ENCODE measurements at regions not wholly inside any gene's neighbourhood (a gene's known extent, or its start where the extent isn't known, plus 50 kb on each side); places are given as distances from the start of the nearest gene placed in this dataset.
"Not testable (repeated sequence)": the region's sequence is repeated elsewhere in the genome, so short reads cannot be mapped to it uniquely, and the experiment has no call there.

DNA sequence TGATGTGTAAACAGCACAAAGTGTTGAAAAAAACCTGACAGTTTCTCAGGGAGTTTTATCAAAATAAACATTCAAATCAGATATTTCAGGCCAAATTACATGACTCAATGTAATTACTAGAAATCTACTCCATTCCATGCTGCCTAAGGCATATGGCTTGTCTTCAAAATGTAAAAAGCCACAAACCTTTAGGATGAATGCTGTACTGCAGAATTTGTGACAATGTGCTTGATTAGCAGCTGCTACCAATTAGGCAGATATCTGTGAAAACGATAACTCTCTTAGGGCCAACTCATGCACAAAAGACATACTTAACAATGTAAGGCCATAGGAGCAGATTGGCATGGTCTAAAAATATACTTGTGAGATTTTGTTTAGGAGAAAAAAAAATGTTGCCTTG lies 267.0 kb downstream of the DACT1 start:
- DNase-seq = no peak

DNA sequence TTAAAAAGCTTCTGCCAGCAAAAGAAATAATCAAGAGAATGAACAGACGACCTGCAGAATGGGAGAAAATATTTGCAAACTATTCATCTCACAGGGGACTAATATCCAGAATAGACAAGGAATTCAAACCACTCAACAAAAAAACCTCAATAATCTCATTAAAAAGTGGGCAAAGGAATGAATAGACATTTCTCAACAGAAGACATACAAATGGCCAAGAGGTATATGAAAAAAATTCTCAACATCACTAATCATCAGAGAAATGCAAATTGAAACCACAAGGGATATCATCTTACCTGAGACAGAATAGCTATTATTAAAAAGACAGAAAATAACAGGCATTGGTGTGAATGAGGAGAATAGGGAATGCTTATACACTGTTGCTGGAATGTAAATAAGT lies 270.0 kb downstream of the DACT1 start:
- DNase-seq = no peak

DNA sequence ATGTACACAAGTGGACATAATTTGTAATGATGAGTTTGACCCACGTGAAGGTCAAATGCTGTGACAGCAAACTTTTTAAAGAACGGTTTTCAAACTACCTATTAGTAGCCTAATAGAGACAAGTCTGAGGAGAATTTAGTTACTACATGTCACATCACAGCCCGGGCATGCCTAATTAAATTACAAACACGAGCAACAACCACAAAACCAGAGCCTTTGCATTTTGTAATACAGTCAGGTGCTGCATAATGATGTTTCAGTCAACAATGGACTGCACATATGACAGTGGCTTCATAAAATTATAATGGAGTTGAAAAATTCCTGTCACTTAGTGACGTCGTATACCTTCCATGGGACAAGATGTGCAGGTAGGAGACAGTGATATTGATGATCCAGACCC lies 274.5 kb downstream of the DACT1 start:
- no peak for DNase-seq

DNA sequence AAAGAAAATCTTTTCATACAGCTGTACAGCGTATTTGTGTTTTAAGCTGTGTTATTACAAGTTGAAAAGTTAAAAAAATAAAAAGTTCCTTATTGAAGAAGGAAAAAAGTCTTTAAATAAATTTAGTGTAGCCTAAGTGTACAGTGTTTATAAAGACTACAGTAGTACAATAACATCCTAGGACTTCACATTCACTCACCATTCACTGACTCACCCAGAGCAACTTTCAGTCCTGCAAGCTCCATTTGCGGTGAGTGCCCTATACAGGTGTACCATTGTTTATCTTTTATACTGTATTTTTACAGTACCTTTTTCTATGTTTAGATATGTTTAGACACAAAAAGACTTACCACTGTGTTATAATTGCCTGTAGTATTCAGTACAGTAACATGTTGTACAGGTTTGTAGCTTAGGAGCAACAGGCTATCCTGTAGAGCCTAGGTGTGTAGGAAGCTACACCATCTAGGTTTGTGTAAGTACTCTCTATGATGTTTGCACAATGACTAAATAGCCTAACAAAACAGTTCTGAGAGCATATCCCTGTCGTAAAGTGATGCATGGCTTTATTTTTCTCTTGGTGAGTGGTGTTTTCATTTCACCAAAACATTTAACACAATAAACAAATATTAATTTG lies 275.2 kb downstream of the DACT1 start:
- DNase-seq = no peak

DNA sequence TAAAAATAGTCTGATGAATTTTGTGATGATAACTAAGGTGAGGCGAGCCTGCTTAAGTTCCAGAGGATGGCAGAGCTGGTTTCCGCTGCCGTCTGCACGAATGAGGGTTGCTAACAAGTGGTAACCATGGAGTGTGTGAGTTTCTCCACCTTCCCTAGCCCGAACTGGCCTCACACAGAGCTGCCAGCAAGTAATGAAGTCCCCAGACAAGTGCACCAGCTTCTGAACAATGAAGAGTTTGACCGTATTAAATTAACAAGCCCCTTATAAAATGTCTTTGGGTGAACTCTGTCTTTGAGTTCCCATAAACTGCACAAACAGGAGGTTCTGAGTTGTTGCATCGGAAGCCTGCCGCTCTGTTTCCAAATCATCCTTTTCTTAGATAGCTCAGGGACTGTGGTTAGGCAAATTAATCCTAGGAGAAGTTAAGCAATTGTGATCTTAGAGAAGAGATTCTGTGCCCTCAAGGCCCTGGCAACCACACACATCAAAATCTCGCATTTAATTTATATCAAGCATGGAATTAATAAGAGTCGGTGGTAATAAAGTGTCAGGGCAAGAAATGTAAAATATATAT lies 274.1 kb upstream of the DAAM1 start:
- no peak for DNase-seq

DNA sequence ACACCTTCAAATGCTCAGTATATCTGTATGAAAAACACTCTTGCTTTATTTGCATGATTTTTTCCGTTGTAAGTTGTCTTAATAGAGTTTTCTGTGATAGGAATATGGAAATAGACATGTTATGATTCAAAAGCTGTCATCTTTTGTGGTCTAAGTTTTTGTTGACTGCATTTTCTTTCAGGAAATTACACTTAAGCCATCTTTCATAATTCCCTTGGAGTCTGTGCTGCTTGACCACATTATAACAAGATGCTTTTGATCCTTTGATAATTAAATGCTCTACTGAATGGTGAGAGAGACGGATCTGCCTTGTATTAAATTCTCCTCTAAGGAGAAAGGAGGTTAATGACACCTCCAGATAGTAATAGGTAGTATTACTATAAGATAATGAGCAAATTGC lies 272.8 kb upstream of the DAAM1 start:
- DNase-seq = no peak

DNA sequence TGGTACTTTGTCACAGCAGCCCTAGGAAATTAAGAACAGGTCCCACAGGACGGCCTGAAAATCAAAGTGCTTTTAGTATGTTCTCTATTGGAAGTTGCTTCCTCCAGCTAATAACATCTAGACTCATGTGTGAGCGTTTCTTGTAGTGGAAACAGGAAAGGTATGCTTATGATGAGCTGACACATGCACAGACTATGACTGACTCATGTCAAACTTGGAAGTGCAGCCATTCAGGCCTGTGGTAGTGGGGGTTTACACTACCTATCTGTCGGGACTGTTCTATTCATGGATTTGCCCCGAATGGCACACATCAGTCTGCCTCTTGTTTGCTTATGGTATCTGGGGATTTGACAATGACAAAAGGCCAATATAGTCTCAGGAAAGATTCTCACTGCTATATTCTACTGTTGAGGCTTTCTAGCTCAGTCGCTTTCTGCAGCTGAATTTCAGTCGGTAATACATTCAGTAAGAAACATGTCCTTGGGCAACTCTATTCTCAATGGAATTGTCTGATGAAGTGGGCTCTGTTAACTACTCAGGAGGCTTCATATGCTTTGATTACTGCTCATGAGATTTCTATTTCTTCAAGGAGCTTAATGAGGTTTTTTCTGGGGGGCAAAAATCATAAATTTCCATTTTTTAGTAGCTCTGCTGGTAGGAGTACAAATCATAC lies 270.3 kb upstream of the DAAM1 start:
- no peak for DNase-seq

DNA sequence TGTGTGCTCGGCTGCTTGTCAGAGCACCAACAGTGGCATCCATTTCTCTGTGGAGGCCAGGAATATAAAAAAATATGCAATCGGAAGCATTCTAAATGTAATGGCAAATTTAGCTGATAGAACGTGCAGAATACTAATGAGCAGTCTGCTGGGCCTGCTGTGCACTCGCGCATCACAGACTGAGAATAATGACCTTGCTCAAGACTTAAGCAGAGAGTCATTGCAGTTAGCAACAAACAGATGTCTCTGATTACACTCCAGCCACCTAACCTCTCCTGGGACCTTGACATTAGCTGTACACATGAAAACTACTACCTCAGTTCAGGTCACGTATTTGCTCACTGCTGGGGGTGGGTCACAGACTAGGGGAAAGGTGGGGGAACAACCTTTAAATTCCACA lies 269.2 kb upstream of the DAAM1 start:
- DNase-seq = no peak

DNA sequence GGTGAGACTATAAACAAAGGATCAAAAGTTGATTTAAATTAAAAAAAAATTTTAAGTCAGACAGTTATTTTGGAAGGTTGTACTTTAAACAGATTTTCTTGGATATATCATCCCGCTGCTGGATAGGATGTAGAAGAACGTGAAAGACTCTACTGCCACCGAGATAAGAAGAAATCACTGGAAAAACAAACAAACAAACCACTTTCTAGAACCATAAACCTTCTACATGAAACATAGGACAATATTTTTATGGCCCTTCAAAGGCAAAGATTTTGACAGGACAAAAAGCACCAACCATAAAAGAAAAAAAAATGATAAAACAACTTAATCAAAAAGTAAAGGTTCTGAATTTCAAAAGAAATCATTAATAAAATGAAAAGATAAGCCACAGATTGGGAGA lies 268.2 kb upstream of the DAAM1 start:
- no peak for DNase-seq

DNA sequence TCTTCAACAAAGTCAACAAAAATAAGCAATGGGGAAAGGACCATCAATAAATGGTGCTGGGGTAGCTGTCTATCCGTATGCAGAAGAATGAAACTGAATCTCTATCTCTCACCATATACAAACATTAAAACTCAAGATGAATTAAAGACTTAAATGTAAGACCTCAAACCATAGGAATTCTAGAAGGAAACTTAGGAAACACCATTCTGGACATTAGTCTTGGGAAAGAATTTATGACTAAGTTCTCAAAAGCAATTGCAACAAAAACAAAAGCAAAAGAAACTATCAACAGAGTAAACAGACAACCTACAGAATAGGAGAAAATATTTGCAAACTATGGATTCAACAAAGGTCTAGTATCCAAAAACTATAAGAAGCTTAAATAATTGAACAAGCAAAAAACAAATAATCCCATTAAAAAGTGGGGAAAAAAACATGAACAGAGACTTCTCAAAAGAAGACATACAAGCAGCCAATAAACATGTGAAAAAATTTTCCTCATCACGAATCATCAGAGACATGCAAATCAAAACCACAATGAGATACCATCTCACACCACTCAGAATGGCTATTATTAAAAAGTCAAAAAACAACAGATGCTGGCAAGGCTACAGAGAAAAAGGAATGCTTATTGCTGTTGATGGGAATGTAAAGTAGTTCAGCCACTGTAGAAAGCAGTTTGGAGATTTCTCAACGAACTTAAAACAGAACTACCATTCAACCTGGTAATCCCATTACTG lies 266.1 kb upstream of the DAAM1 start:
- DNase-seq = not testable (repeated sequence)

DNA sequence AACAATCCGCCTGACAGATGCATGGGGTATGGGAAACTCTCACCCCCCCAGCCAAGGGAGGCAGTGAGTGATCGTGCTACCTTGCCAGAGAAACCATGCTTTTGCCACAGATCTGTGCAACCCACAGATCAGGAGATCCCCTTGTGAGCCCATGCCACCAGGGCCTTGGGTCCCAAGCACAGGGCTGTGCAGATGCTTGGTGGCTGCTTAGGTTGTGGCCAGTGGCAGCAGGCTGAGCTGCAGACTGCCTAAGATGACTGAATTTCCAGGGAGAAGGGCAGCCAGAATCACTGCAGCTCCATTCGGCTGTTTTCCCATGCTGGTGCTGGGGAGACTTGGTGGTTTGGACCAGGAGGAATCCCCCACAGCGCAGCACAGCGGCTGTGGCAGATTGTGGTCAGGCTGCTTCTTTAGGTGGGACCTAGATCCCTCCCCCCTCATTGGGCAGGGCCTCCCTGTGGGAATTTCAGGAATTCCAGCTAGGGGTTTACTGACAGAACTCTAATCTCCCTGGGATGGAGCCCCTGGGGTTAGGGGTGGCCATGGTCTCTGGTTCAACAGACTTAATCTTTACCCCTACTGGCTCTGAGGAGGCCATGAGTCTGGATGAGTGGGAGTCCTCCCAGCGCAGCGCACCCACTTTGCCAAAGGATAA lies 264.6 kb upstream of the DAAM1 start:
- no peak for DNase-seq

DNA sequence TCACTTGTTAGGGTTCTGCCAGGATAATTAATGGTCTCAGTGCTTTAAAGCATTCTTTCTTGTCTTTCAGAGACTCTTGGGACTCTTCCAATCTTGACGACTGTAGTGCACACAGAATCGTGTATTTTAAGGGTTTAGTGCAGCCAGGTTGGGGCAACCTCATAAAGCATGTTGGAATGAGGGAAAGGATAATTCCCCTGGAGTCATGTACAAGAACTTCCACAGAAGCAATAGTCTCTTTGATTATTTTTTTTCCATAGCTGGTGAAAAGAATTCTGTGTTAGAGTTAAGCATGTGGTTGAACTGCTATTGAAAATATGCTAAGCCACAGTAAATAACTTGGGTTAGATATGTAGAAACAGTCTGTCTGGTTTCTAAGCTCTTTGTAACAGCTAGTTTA lies 246.8 kb upstream of the DAAM1 start:
- no peak for DNase-seq

DNA sequence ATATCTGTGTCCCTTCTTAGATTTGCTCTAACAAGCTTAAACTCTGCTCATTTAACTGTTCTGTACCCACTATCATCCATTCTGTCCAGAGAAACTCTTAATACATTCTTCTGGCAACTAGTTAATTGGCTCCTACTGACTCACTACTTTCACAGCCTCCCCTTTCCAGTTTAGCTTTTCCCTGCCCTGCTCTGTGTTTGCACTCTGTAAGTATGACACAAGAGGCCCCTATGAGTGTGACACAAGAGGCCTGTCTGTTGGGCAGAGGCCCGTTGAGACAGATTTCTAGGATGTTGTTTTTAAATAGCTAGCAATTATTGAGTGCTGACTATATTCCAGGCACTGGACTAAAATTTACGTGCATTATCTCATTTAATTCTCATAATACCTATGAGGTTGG lies 246.0 kb upstream of the DAAM1 start:
- no peak for DNase-seq

DNA sequence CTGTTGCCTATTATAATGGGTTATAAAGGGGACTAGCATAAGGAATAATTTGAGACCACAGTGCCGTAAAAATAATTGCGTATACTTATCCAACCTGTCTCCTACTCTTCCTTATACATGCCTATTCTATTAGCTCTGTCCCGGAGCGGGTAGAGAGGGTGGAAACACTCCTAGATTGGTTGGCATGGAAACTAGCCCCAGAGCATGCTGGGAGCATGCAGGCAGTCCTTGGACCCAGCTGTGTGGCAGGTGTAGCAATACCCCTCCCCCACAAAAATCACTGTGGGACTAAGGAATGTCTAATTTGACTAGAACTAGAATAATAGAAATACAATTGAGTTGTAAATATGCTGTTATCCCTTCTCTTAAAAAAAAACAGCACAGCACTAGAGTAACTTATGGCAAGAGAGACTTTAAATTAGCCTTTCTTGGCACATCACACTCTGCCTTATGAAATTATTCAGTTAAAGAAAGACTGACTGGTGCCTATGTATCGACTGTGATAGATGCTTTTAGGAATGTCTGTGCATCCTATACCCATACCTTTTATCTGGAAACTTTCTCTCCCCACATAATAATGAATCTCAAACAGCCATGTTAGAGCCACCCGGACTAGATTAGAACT lies 244.0 kb upstream of the DAAM1 start:
- peak; percentile 31 to 55 for DNase-seq

DNA sequence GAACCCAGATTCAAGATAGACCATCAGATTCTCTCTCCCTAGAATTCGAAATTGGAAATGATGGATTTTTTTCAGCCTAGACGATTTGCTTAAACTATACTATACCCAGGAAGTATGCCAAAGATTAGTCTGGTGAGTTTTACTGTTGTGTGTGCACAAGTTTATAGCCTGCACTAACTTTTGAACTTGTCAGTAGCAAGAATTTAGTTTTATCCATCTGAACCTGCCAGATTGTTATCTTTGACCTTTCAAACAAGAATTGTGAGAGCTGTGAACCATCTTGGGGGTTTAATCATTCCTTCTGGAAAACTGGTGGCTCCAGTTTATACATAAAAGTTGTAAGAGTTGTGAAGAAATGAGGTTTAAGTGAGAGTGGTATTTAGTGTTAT lies 243.5 kb upstream of the DAAM1 start:
- DNase-seq = no peak

DNA sequence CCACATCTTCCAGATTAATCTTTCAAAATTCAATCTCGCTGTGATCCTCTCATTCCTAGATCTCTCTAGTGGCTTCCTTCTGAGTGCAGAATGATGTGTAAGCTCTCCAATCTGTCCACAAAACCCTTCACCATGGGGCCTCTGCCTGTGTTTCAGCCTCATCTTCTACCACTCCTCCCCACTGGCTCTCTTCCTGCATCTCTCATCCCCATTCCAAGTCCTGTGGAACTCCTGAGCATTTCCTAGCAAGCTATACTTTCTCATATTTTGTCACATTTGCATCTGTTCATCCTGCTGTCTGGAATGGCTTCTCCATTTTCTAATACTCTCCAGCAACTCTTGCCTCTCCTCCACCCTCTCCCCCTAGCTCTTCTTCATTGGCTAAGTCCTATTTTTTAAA lies 242.0 kb upstream of the DAAM1 start:
- DNase-seq = no peak

DNA sequence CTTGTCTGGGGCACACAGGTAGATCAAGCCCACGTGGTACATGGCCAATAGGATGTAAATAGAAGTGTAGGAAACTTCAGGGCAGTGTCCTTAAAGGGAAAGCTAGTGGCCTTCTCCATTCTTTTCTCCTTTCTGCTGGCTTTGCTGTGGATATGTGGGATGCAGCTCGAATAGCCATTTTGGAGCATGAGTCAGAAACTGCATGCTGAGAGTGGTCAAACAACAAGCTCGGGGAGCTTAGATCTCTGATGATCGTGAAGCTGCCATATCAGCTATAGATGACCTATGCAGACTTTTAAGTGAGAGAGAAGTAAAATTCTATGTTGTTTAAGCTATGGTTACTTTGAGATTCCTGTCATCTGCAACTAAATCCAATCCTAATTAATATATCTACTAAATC lies 241.3 kb upstream of the DAAM1 start:
- DNase-seq = no peak

DNA sequence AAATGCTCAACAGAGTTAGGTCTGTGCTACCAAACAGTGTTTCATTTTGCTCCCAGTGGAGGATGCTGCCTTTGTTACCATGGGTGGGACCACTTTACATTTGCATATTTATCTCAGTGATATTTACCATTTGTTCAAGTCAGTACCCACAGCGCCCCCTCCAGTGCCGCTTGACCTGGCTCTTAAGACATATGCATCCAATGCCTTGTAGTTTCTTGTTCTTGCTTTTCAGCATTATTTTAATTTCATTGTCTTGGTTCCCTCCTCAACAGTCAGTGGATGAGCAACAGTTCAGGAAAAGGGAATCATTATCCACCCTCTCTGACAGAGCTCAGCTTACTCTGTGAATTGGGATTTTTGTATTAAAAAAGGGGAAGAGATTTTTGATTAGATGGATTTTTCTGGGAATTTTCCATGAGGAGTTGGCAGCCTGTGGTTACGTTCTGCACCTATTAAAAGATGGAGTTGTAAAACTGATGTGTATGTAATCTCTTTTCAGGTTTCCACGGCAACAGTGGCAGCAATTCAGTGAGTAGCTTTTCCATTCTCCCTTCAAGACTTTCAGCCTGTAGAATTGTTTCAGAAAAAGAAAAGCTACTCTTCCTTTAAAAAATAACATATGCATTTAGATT lies 240.5 kb upstream of the DAAM1 start:
- no peak for DNase-seq

DNA sequence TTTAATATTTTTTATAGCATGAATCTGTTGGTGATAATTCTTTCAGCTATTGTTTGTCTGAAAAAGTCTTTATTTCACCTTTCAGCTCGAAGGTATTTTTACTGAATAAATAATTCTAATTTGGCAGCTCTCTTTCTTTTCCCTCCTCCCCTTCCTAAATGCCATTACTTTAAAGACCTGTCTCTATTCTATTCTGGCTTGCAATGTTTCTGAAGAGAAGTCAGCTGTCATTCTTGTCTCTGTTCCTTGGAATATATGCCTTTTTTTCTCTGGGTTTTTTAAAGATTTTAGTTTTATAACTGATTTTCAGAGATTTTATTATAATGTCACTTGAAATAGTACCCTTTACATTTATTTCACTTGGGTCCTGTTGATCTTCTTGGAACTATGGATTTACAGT lies 237.9 kb upstream of the DAAM1 start:
- no peak for DNase-seq

DNA sequence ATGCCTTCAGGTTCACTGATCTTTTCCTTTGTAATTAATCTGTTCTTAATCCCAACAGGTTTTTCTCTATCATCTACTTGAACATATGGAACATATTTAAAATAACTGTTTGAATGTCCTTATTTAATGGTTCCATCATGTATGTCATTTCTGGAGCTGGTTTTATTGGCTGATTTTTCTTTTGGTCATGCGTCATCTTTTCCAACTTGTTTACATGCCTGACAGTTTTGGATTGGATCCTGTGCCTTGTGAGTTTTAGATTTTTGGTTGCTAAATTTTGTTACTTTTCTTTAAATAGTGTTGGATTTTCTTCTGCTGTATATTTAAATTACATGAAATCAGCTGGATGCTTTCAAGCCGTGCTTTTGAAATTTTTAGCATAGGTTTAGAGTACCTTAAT lies 237.3 kb upstream of the DAAM1 start:
- no peak for DNase-seq

DNA sequence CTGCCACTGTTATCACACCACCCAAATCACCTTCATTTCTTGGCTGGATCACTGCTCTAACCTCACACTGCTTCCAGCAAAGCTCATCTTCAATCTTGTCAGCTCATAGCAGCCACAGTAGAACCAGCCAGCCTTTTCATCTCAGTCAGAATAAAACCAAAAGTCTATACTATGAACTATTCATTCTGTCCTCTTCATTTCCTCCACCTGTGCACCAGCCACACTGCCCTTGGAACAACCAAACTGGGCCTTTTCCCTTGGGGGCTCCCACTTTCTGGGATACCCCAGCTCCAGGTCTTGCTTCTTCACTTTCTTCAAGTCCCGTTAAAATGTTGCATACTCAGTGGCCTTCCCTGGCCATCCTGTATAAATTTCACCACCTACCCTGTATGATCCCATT lies 234.4 kb upstream of the DAAM1 start:
- DNase-seq = no peak

All from NCI-H2081 (cell line).